Epithelial cell of esophagus (primary cell): ENCODE measurements at regions not wholly inside any gene's neighbourhood (a gene's known extent, or its start where the extent isn't known, plus 50 kb on each side); places are given as distances from the start of the nearest gene placed in this dataset.
"Not testable (repeated sequence)": the region's sequence is repeated elsewhere in the genome, so short reads cannot be mapped to it uniquely, and the experiment has no call there.

ENCODE experiments used
- DNase-seq: peaks from one replicate; pipeline ENCODE4 v3.0.0; 2010; ENCODE audit warnings: low read depth
- H3K4me3 ChIP-seq: 2 replicates; pipeline ENCODE4 v1.5.1; 2011; ENCODE audit warnings: mild to moderate bottlenecking, low read length, control low read depth
- TF ChIP-seq, protein P1 (sequence below): IDR thresholded peaks from 2 replicates; pipeline ENCODE4 v1.5.1; 2011; ENCODE audit warnings: low read depth, mild to moderate bottlenecking, low read length, control low read depth, inconsistent platforms; ENCODE audit not compliant: insufficient read depth; ENCODE audit errors: missing control alignments

DNA sequence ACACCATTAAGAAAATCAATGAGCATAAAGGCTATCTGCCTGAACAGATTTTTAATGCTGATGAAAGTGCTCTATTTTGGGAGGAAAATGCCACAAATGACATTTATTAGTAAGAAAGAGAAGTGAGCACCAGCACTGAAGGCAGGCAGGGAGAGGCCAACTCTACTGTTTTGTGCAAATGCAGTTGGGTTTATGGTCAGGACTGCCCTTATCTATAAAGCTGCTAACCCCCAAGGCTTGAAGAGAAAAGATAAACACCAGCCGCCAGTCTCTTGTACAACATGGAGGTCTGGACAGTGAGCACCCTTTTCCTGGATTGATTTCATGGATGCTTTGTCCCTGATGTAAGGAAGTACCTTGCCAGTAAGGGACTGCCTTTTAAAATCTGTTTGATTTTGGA, 246.8 kb upstream of the SFSWAP start:
- TF ChIP-seq, protein P1, sequence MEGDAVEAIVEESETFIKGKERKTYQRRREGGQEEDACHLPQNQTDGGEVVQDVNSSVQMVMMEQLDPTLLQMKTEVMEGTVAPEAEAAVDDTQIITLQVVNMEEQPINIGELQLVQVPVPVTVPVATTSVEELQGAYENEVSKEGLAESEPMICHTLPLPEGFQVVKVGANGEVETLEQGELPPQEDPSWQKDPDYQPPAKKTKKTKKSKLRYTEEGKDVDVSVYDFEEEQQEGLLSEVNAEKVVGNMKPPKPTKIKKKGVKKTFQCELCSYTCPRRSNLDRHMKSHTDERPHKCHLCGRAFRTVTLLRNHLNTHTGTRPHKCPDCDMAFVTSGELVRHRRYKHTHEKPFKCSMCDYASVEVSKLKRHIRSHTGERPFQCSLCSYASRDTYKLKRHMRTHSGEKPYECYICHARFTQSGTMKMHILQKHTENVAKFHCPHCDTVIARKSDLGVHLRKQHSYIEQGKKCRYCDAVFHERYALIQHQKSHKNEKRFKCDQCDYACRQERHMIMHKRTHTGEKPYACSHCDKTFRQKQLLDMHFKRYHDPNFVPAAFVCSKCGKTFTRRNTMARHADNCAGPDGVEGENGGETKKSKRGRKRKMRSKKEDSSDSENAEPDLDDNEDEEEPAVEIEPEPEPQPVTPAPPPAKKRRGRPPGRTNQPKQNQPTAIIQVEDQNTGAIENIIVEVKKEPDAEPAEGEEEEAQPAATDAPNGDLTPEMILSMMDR, result no peak
- DNase-seq, result no peak
- no peak overlapping the region for H3K4me3 ChIP-seq

DNA sequence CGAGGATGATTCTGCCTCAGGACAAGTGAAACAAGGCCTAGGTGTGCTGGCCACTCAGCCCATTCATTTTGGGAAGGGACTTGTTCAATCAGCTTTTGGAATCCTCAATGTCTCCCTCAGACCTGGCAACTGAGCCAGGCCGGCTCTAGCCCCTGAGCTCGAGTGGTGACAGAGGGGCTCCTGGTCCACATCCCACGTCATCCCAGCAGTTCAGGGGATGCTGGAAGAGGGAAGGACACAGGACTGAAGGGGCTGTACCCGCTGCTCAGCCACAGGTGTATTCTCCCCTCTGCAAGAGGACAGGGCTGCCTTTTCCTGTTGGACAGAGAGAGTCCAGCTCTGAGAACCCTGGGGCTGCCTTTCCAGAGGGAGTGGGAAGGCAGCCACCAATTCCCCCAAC, 244.6 kb upstream of the SFSWAP start:
- no peak overlapping the region for H3K4me3 ChIP-seq
- TF ChIP-seq, protein P1, result no peak
- DNase-seq, result no peak

DNA sequence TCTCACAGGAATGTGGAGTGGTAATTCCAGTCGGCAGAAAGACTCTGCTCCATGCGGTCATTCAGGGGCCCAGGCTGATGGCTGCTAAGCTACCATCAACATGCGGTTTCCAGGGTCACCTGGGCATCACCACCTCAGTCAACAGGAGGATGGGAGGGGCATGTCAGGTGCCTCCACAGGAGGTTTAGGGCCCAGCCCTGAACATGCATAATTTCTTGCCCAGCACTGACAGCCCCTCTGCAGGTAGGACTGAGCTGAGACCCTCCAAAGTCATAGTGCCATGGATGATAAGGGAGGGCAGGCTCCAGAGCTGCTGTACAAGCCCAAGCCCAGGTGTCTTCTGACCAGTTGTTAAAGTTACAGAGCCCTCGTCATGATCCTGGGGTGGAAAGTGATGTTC, 244.0 kb upstream of the SFSWAP start:
- no peak overlapping the region for H3K4me3 ChIP-seq
- TF ChIP-seq, protein P1, result no peak
- no peak for DNase-seq

DNA sequence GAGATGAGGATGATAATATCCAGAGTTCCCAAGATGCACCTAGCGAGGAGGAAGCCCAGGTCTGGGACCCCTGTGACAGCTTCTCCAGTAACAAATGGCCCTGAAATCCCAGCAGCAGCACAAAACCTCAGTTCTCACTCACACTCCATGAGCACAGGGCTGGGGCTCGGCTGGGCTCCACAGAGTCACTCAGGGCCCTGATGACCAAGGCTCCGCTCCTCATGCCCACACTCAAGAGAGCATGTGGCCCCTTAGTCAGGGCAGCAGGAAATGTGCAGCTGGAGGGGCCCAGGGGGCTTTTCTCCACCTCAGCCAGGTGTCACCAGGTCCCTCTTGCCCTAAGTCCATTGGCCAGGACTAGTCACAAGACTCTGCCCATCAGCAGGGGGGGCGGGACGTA, 242.7 kb upstream of the SFSWAP start:
- TF ChIP-seq, protein P1, result no peak
- H3K4me3 ChIP-seq, result no peak overlapping the region
- no peak for DNase-seq

DNA sequence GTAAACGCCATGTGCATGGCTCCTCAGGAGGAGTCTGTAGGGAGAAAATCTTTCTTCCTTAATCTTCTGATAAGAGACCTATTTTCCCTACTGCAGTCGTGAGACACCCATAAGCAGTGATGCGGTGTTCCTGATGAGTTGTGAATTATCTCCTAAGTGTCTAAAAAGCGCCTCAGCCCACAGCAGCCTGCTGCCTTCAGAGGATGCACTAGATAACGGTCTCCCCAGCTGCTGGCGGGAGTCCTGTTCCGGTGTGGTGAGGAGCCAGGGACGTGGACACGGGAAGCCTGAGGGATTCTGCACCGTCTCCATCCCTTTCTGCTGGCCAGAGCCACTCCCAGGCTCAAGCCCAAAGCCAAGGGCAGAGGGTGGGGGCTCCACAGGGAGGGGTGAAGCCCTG, 240.9 kb upstream of the SFSWAP start:
- not testable (repeated sequence) for H3K4me3 ChIP-seq, DNase-seq

DNA sequence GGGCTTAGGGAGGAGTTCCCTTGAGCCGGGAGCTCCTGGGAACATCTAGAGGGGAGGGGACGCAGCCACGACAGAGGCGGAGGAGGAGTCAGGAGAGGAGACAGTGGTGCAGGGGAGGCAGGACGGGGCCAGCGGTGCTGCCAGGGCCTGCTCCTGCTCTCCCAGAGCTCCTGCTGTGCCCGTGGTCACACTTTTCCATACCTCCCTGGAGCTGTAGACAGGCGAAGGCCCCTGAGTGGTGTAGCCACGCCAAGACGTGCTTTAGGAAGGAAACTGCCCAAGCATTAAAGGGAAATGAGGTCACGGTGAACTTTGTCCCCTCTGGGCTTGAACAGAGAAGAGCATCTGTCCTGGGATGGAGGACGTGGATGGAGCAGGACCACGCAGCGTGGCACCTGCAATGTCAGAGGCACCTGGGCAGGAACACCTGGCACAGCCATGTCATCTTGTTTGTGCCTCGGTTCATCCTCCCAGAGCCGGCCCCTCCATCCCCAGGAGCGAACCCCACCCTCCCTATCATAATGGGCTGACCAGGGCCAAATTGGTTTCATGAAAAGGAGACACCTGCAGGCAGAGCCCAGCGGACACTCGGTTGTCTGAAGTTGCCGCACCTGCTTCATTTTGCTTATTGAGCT, 239.5 kb upstream of the SFSWAP start:
- no peak overlapping the region for H3K4me3 ChIP-seq
- DNase-seq, result no peak
- TF ChIP-seq, protein P1, result no peak

DNA sequence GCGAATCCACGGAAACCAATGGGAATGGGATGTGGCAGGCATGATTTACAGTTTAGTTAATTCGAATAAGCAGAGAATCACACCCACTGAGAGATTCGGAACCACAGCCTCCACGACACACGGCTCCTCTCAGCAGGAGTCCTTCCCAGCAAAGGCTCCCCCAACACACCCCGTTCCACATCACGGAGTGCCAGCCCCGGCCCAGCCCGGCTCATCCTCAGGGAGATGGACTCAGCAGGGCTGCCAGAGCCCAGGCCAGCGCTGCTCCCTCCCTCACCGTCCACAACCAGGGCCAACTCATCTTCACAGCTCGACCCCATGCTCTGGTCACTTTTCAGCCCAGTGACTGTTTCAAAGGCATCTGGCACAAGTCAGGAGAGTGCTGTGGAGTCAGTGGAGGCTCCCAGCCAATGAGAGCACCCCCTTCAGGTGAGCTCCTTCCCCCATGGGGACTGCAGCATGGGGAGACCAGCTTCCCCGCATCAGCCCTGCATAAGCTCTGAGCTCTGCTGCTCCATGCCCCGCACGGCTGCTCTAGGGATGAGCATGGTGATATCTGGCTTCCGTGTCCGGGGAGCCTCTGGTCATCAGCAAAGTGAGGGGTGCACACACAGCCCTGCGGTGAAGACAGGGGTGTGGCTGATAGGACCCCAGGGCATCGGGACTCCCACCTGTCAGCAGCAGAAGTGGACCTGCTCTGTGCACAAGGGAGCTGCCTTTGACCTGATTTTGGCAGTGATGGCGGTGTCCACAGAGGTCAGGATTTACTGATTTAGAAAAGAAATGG, 238.8 kb upstream of the SFSWAP start:
- no peak for DNase-seq
- no peak overlapping the region for H3K4me3 ChIP-seq
- TF ChIP-seq, protein P1, result no peak
